ENCODE measurements at regions not wholly inside any gene's neighbourhood (a gene's known extent, or its start where the extent isn't known, plus 50 kb on each side); places are given as distances from the start of the nearest gene placed in this dataset.

GRCh38 chr14:31955936-31956579 lies 121.0 kb upstream of the ARHGAP5 start:
- no peak overlapping the region for H3K4me3 ChIP-seq (ENCODE audit: low read length in 2 of 2)
- H3K27me3 ChIP-seq (ENCODE audit: control insufficient read depth in 1 of 2, insufficient read depth in 2 of 2, low read length in 1 of 2) = no peaks in the 10 kb centered on the region
- no peak overlapping the region for H3K27ac ChIP-seq (ENCODE audit: low read depth in 1 of 2, low read length in 2 of 2)
- no peaks in the 10 kb centered on the region for H3K4me1 ChIP-seq (ENCODE audit: control insufficient read depth in 1 of 2, insufficient read depth in 2 of 2, low read length in 2 of 2)
- DNase-seq = no peak
- no peak for ATAC-seq (ENCODE audit: low FRiP score)
- peaks cover 1% of the 10 kb centered on the region for H3K9me3 ChIP-seq (ENCODE audit: control insufficient read depth, low read length)
- WGBS, 2 donors = 52 to 58% methylated on average over 5 of the region's 5 CpGs
- H3K36me3 ChIP-seq (ENCODE audit: control insufficient read depth in 1 of 2, insufficient read depth in 2 of 2, low read length in 1 of 2) = no peaks in the 10 kb centered on the region
- intact Hi-C loops (cut with DNase I) = no loop called here

DNA sequence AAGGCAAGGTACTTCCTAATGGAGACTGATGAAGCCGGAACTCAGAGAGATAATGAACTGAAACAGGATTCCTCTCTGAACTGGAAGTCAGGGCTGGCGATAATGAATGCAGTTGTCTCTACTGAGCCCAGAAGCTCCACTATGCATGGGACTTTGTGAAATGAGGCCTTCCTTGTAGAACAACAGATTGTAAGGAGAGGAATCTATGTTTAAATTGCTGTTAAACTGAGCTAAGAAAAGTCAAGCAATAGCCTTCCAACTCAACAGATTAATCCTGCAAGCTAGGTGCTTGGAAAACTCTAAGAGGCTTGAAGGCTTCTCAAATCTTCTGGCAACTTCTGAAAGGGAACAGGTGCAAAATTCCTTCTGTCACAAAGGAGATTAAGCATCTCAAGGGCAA lies 119.5 kb upstream of the ARHGAP5 start:
- WGBS, 2 donors = 96 to 97% methylated on average over 2 of the region's 2 CpGs
- H3K36me3 ChIP-seq (ENCODE audit: control insufficient read depth in 1 of 2, insufficient read depth in 2 of 2, low read length in 1 of 2) = no peaks in the 10 kb centered on the region
- DNase-seq (no peak), ATAC-seq (ENCODE audit: low FRiP score) (no peak)
- intact Hi-C loops (cut with DNase I) = no loop called here
- no peak overlapping the region for H3K4me3 ChIP-seq (ENCODE audit: low read length in 2 of 2)
- H3K4me1 ChIP-seq (ENCODE audit: control insufficient read depth in 1 of 2, insufficient read depth in 2 of 2, low read length in 2 of 2) = no peaks in the 10 kb centered on the region
- peaks cover 0 to 3% of the 10 kb centered on the region in 2 donors for H3K27me3 ChIP-seq (ENCODE audit: control insufficient read depth in 1 of 2, insufficient read depth in 2 of 2, low read length in 1 of 2)
- H3K9me3 ChIP-seq (ENCODE audit: control insufficient read depth, low read length) = peaks cover 1% of the 10 kb centered on the region
- no peak overlapping the region for H3K27ac ChIP-seq (ENCODE audit: low read depth in 1 of 2, low read length in 2 of 2)

DNA sequence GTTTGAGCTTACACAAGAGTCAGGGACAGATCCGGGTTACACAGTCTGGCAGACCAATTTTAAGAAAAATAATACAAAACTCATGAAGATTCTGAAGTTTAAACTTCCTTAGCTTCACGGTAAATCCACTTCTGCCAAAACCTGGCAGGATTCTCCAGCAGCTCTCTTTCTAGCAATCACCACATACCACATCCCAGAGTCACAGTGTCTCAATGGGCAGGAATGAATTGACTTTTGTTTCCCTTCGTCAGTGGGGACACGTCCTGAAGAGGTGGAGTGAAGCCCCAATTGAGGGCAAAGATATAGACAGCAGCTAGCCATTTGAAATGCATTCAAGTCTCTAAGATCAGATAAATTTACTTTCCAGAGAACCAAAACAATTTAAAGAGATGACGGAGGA lies 117.1 kb upstream of the ARHGAP5 start:
- no peak for DNase-seq
- no peak overlapping the region for H3K4me3 ChIP-seq (ENCODE audit: low read length in 2 of 2)
- H3K27ac ChIP-seq (ENCODE audit: low read depth in 1 of 2, low read length in 2 of 2) = no peak overlapping the region
- WGBS, 2 donors = 67 to 75% methylated on average over 5 of the region's 5 CpGs
- H3K27me3 ChIP-seq (ENCODE audit: control insufficient read depth in 1 of 2, insufficient read depth in 2 of 2, low read length in 1 of 2) = peaks cover 0 to 3% of the 10 kb centered on the region in 2 donors
- intact Hi-C loops (cut with DNase I) = no loop called here
- H3K4me1 ChIP-seq (ENCODE audit: control insufficient read depth in 1 of 2, insufficient read depth in 2 of 2, low read length in 2 of 2) = no peaks in the 10 kb centered on the region
- no peak for ATAC-seq (ENCODE audit: low FRiP score)
- H3K9me3 ChIP-seq (ENCODE audit: control insufficient read depth, low read length) = peaks cover 1% of the 10 kb centered on the region
- H3K36me3 ChIP-seq (ENCODE audit: control insufficient read depth in 1 of 2, insufficient read depth in 2 of 2, low read length in 1 of 2) = no peaks in the 10 kb centered on the region

GRCh38 chr14:31961896-31962295 lies 115.2 kb upstream of the ARHGAP5 start:
- Histone ChIP-seq H3K4me3 (ENCODE audit: low read length in 2 of 2) (no peak overlapping the region), H3K4me1 (ENCODE audit: control insufficient read depth in 1 of 2, insufficient read depth in 2 of 2, low read length in 2 of 2) (no peaks in the 10 kb centered on the region), H3K9me3 (ENCODE audit: control insufficient read depth, low read length) (peaks cover 1% of the 10 kb centered on the region), H3K27me3 (ENCODE audit: control insufficient read depth in 1 of 2, insufficient read depth in 2 of 2, low read length in 1 of 2) (peaks cover 0 to 3% of the 10 kb centered on the region in 2 donors), H3K36me3 (ENCODE audit: control insufficient read depth in 1 of 2, insufficient read depth in 2 of 2, low read length in 1 of 2) (no peaks in the 10 kb centered on the region), H3K27ac (ENCODE audit: low read depth in 1 of 2, low read length in 2 of 2) (no peak overlapping the region)
- no peak for ATAC-seq (ENCODE audit: low FRiP score)
- no peak for DNase-seq
- 86 to 92% methylated on average over 3 of the region's 3 CpGs for WGBS, 2 donors
- intact Hi-C loops (cut with DNase I) = no loop called here

GRCh38 chr14:31962920-31963319 lies 114.2 kb upstream of the ARHGAP5 start:
- ATAC-seq (ENCODE audit: low FRiP score) = no peak
- DNase-seq = no peak
- H3K4me1 ChIP-seq (ENCODE audit: control insufficient read depth in 1 of 2, insufficient read depth in 2 of 2, low read length in 2 of 2) = no peaks in the 10 kb centered on the region
- peaks cover 0 to 3% of the 10 kb centered on the region in 2 donors for H3K27me3 ChIP-seq (ENCODE audit: control insufficient read depth in 1 of 2, insufficient read depth in 2 of 2, low read length in 1 of 2)
- intact Hi-C loops (cut with DNase I) = no loop called here
- H3K9me3 ChIP-seq (ENCODE audit: control insufficient read depth, low read length) = peaks cover 1% of the 10 kb centered on the region
- 93 to 97% methylated on average over 4 of the region's 4 CpGs for WGBS, 2 donors
- H3K4me3 ChIP-seq (ENCODE audit: low read length in 2 of 2) = no peak overlapping the region
- no peak overlapping the region for H3K27ac ChIP-seq (ENCODE audit: low read depth in 1 of 2, low read length in 2 of 2)
- H3K36me3 ChIP-seq (ENCODE audit: control insufficient read depth in 1 of 2, insufficient read depth in 2 of 2, low read length in 1 of 2) = no peaks in the 10 kb centered on the region

GRCh38 chr14:31963587-31963986 lies 113.5 kb upstream of the ARHGAP5 start:
- DNase-seq (no peak), ATAC-seq (ENCODE audit: low FRiP score) (no peak)
- Histone ChIP-seq H3K36me3 (ENCODE audit: control insufficient read depth in 1 of 2, insufficient read depth in 2 of 2, low read length in 1 of 2) (no peaks in the 10 kb centered on the region), H3K4me1 (ENCODE audit: control insufficient read depth in 1 of 2, insufficient read depth in 2 of 2, low read length in 2 of 2) (no peaks in the 10 kb centered on the region), H3K4me3 (ENCODE audit: low read length in 2 of 2) (no peak overlapping the region), H3K27ac (ENCODE audit: low read depth in 1 of 2, low read length in 2 of 2) (no peak overlapping the region), H3K9me3 (ENCODE audit: control insufficient read depth, low read length) (peaks cover 1% of the 10 kb centered on the region), H3K27me3 (ENCODE audit: control insufficient read depth in 1 of 2, insufficient read depth in 2 of 2, low read length in 1 of 2) (peaks cover 0 to 3% of the 10 kb centered on the region in 2 donors)
- 76 to 82% methylated on average over 2 of the region's 2 CpGs for WGBS, 2 donors
- intact Hi-C loops (cut with DNase I) = no loop called here

DNA sequence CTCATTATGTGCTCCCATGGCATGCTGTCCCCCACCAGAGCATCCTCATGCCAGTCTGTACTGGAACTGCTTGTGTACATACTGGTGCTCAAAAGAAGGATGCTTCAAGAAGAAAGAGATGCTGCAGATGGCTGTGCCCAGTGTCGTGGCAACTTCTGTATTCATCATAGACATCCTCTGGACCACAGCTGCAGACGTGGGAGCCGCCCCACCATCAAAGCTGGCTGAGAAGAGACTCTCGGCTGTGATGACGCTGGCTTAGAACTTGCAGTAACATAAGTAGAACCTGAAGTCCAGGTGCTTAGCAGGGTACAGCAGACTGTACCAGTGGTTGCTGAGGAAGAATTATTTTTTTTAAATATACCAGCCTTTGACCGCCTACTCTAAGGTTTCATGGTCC lies 112.6 kb upstream of the ARHGAP5 start:
- intact Hi-C loops (cut with DNase I) = no loop called here
- Histone ChIP-seq H3K27ac (ENCODE audit: low read depth in 1 of 2, low read length in 2 of 2) (no peak overlapping the region), H3K27me3 (ENCODE audit: control insufficient read depth in 1 of 2, insufficient read depth in 2 of 2, low read length in 1 of 2) (peaks cover 0 to 3% of the 10 kb centered on the region in 2 donors), H3K36me3 (ENCODE audit: control insufficient read depth in 1 of 2, insufficient read depth in 2 of 2, low read length in 1 of 2) (no peaks in the 10 kb centered on the region), H3K4me3 (ENCODE audit: low read length in 2 of 2) (no peak overlapping the region), H3K4me1 (ENCODE audit: control insufficient read depth in 1 of 2, insufficient read depth in 2 of 2, low read length in 2 of 2) (no peaks in the 10 kb centered on the region), H3K9me3 (ENCODE audit: control insufficient read depth, low read length) (peaks cover 1% of the 10 kb centered on the region)
- DNase-seq = no peak
- ATAC-seq (ENCODE audit: low FRiP score) = no peak
- 94 to 96% methylated on average over 6 of the region's 6 CpGs for WGBS, 2 donors

DNA sequence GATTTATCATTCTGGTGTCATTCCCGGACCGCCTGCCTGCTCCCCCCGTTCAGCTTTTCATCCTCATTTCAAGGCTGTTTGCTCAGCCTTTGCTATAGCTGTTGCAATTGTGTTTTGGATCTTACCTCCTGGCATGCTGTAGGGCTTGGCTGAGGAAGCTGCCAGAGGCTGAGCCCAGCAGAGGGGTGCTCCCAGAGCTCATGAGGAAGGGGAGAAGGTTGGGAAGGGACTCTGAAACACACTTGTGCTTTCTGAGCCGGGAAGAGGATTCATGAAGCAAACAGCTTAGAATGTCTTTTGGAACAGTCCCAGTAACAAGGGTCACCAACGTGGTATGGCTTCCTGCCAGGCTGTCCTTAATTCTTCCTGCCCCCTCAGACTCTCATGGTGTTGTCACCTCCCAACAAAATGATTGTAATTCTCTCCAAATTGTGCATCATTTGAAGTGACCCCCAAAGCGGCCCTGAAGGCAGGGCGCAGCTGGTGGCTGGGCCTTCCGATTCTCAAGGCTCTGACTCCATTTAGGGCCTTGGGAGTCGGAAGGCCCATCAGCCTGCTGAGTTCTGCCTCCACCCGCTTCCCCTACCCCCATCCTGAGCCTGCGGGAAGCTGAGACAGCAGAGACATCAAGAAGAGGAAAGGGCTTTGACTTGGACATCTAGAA lies 111.9 kb upstream of the ARHGAP5 start:
- ATAC-seq (ENCODE audit: low FRiP score) (peak; percentile 43), DNase-seq (no peak)
- Histone ChIP-seq H3K27me3 (ENCODE audit: control insufficient read depth in 1 of 2, insufficient read depth in 2 of 2, low read length in 1 of 2) (peaks cover 0 to 3% of the 10 kb centered on the region in 2 donors), H3K4me1 (ENCODE audit: control insufficient read depth in 1 of 2, insufficient read depth in 2 of 2, low read length in 2 of 2) (no peaks in the 10 kb centered on the region), H3K4me3 (ENCODE audit: low read length in 2 of 2) (no peak overlapping the region), H3K9me3 (ENCODE audit: control insufficient read depth, low read length) (peaks cover 1% of the 10 kb centered on the region), H3K27ac (ENCODE audit: low read depth in 1 of 2, low read length in 2 of 2) (no peak overlapping the region), H3K36me3 (ENCODE audit: control insufficient read depth in 1 of 2, insufficient read depth in 2 of 2, low read length in 1 of 2) (no peaks in the 10 kb centered on the region)
- 67% methylated on average over 11 of the region's 11 CpGs for WGBS, 2 donors
- intact Hi-C loops (cut with DNase I) = no loop called here

Measured in aorta (tissue), 5 donors.